Progenitor cell of endocrine pancreas (in vitro differentiated cells): ENCODE measurements at regions not wholly inside any gene's neighbourhood (a gene's known extent, or its start where the extent isn't known, plus 50 kb on each side); places are given as distances from the start of the nearest gene placed in this dataset.

Experiments
- DNase-seq: peaks from one replicate; pipeline ENCODE4 v3.0.0; 2021; ENCODE audit warnings: low spot score; ENCODE audit not compliant: unreplicated experiment
- H3K27ac Mint-ChIP-seq: 2 replicates; pipeline ENCODE4 v1.8.0; 2021; ENCODE audit warnings: mild to moderate bottlenecking, moderate library complexity, mixed read lengths
- H3K27me3 Mint-ChIP-seq: 2 replicates; pipeline ENCODE4 v1.8.0; 2021; ENCODE audit warnings: mixed read lengths
- H3K36me3 Mint-ChIP-seq: 2 replicates; pipeline ENCODE4 v1.8.0; 2022; ENCODE audit warnings: mixed read lengths; ENCODE audit not compliant: insufficient read depth
- H3K4me1 Mint-ChIP-seq: 2 replicates; pipeline ENCODE4 v1.8.0; 2021; ENCODE audit warnings: low read depth, mixed read lengths
- H3K4me3 Mint-ChIP-seq: 2 replicates; pipeline ENCODE4 v1.8.0; 2021; ENCODE audit warnings: low read depth, mild to moderate bottlenecking, moderate library complexity, mixed read lengths
- H3K9me3 Mint-ChIP-seq: 2 replicates; pipeline ENCODE4 v1.8.0; 2021; ENCODE audit warnings: low read depth, mixed read lengths
- CTCF ChIP-seq: fragments of 200-600 bp; sonication (generic); IDR thresholded peaks from one replicate; pipeline ENCODE4 v1.5.0; 2021; ENCODE audit warnings: antibody characterized with exemption, mild to moderate bottlenecking; ENCODE audit not compliant: unreplicated experiment

- Mint-ChIP-seq H3K4me3 (no peak overlapping the region), H3K36me3 (no peaks in the 10 kb centered on the region), H3K27ac (no peak overlapping the region), H3K27me3 (no peaks in the 10 kb centered on the region), H3K4me1 (no peaks in the 10 kb centered on the region), H3K9me3 (no peaks in the 10 kb centered on the region)
- no peak for DNase-seq
- no peak for TF ChIP-seq CTCF
These were observed 173.6 kb upstream of the UMPS start for GRCh38 chr3:124556636-124557035.

- no peaks in the 10 kb centered on the region for H3K9me3 Mint-ChIP-seq
- no peaks in the 10 kb centered on the region for H3K27me3 Mint-ChIP-seq
- DNase-seq = no peak
- no peak overlapping the region for H3K4me3 Mint-ChIP-seq
- TF ChIP-seq CTCF = no peak
- no peak overlapping the region for H3K27ac Mint-ChIP-seq
- H3K36me3 Mint-ChIP-seq = no peaks in the 10 kb centered on the region
- H3K4me1 Mint-ChIP-seq = no peaks in the 10 kb centered on the region
These were observed 172.6 kb upstream of the UMPS start for GRCh38 chr3:124557433-124558232.

GRCh38 chr3:124558991-124559845 is 171.0 kb upstream of the UMPS start:
- no peak overlapping the region for H3K4me3 Mint-ChIP-seq
- no peak for DNase-seq
- TF ChIP-seq CTCF = no peak
- H3K27me3 Mint-ChIP-seq = no peaks in the 10 kb centered on the region
- no peak overlapping the region for H3K27ac Mint-ChIP-seq
- H3K9me3 Mint-ChIP-seq = no peaks in the 10 kb centered on the region
- H3K36me3 Mint-ChIP-seq = no peaks in the 10 kb centered on the region
- no peaks in the 10 kb centered on the region for H3K4me1 Mint-ChIP-seq

- no peaks in the 10 kb centered on the region for H3K36me3 Mint-ChIP-seq
- DNase-seq = peak; percentile 58
- no peaks in the 10 kb centered on the region for H3K9me3 Mint-ChIP-seq
- H3K4me3 Mint-ChIP-seq = no peak overlapping the region
- no peak overlapping the region for H3K27ac Mint-ChIP-seq
- TF ChIP-seq CTCF = peak; percentile 92
- peaks cover under 1% of the 10 kb centered on the region for H3K4me1 Mint-ChIP-seq
- no peaks in the 10 kb centered on the region for H3K27me3 Mint-ChIP-seq
These were observed 170.2 kb upstream of the UMPS start for GRCh38 chr3:124559846-124560574.

- Mint-ChIP-seq H3K9me3 (no peaks in the 10 kb centered on the region), H3K27ac (no peak overlapping the region), H3K4me1 (peaks cover 4% of the 10 kb centered on the region), H3K36me3 (no peaks in the 10 kb centered on the region), H3K4me3 (no peak overlapping the region), H3K27me3 (no peaks in the 10 kb centered on the region)
- no peak for TF ChIP-seq CTCF
- DNase-seq = no peak
These were observed 169.5 kb upstream of the UMPS start for GRCh38 chr3:124560666-124561215.
